Thyroid gland (tissue), 4 donors: ENCODE measurements at regions not wholly inside any gene's neighbourhood (a gene's known extent, or its start where the extent isn't known, plus 50 kb on each side); places are given as distances from the start of the nearest gene placed in this dataset.

Source experiments
- POLR2A ChIP-seq, 2 donors: fragments of 450-650 bp; IDR thresholded peaks; one replicate each; pipeline ENCODE4 v1.6.1; 2017; ENCODE audit warnings: antibody characterized with exemption in 2 of 2, mild to moderate bottlenecking in 2 of 2, moderate library complexity in 1 of 2
- TF ChIP-seq, protein P1 (sequence below), 6 experiments: fragments of 200-600 bp in 3 of 6; fragments of 450-650 bp in 3 of 6; sonication (generic) in 3 of 6; IDR thresholded peaks; one replicate each; pipeline ENCODE4 v1.5.1; 2016 to 2019; ENCODE audit warnings: antibody characterized with exemption in 6 of 6, mild to moderate bottlenecking in 2 of 6, inconsistent platforms in 1 of 6, moderate library complexity in 1 of 6

DNA sequence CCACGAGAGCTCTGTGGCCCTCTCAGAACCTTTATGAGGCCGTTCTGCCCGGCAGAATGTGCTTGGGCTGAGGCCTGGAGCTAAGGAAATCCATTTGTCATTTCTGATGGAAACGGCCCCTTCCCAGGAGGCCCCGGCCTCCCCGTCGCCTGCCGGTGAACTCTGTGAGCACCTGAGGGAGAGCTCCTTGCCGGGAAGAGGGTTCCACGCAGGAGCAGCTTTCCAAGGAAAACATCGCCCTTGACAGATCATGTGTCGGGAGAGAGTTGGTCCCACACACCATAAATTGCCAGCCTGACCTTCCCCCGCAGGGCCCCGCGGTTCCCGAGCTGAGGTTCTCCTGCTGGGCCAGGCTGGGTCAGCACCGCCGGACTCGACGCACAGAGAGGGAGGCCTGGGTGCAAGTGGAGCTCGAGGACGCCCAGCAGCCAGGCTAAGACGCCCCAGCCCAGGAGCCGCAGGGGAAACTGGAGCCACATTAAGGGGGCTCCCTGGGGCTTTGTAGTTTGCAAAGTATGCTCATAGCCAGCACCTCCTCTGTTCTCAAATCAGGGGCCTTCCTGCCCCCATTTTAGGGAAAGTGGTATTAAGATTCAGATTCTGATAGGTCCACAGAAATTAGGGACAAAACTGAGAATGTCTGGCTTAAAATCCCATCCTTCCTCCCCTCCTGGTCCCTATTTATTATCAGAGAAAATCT, 239.5 kb downstream of the FOXD2 start:
- TF ChIP-seq, protein P1, sequence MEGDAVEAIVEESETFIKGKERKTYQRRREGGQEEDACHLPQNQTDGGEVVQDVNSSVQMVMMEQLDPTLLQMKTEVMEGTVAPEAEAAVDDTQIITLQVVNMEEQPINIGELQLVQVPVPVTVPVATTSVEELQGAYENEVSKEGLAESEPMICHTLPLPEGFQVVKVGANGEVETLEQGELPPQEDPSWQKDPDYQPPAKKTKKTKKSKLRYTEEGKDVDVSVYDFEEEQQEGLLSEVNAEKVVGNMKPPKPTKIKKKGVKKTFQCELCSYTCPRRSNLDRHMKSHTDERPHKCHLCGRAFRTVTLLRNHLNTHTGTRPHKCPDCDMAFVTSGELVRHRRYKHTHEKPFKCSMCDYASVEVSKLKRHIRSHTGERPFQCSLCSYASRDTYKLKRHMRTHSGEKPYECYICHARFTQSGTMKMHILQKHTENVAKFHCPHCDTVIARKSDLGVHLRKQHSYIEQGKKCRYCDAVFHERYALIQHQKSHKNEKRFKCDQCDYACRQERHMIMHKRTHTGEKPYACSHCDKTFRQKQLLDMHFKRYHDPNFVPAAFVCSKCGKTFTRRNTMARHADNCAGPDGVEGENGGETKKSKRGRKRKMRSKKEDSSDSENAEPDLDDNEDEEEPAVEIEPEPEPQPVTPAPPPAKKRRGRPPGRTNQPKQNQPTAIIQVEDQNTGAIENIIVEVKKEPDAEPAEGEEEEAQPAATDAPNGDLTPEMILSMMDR (IDR thresholded peaks at IDR 0.05) = no peak
- TF ChIP-seq POLR2A (IDR thresholded peaks at IDR 0.05) = no peak
